ENCODE measurements at regions not wholly inside any gene's neighbourhood (a gene's known extent, or its start where the extent isn't known, plus 50 kb on each side); places are given as distances from the start of the nearest gene placed in this dataset.
"Not testable (repeated sequence)": the region's sequence is repeated elsewhere in the genome, so short reads cannot be mapped to it uniquely, and the experiment has no call there.

DNA sequence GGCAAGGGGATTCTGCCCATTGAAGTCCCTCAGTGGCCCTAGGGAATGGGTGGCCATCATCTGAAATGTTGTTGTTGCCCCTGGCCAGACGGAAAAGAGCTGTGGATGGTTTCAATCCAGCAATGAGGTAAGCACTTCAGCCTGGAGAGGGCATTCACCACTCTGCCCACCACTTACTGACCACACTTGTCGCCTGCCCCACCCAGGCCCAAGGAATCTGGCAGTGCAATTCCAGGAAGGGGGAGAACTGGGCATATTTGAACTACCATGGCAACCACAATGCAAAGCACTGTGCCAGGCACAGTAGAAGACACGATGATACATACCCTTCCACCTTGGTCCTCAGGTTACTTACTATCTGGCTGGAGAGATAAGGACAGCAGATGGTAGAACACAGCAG lies 161.6 kb downstream of the PDGFRA start:
- no peak overlapping the region for H3K4me3 ChIP-seq (ENCODE audit: low read depth, low read length)
- DNase-seq (ENCODE audit: extremely low spot score), result no peak
- 72% methylated on average over 3 of the region's 3 CpGs for WGBS
- H3K27ac ChIP-seq (ENCODE audit: low read depth), result no peak overlapping the region
- H3K4me1 ChIP-seq (ENCODE audit: insufficient read depth), result no peaks in the 10 kb centered on the region
- H3K36me3 ChIP-seq (ENCODE audit: insufficient read depth), result no peaks in the 10 kb centered on the region

DNA sequence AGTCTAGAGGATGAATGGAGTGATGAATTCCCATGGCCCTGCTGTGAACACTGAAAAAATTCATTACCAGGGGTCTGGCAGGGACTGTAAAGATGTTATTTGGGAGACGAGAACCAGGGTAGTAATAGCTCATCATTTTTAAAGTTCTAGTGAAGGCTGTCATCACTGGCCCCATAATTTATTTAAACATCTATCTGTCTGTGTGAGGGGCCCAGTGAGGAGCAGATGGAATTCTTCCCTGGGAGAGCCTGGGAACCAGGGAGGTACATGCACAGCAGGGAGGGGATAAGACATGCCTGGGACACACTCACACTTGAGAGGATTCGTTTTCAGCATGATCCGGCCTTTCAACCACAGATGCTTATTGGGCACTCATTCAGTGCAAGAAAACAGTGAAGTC lies 162.0 kb downstream of the PDGFRA start:
- H3K27ac ChIP-seq (ENCODE audit: low read depth), result no peak overlapping the region
- no peaks in the 10 kb centered on the region for H3K36me3 ChIP-seq (ENCODE audit: insufficient read depth)
- WGBS, result 13% methylated on average over 3 of the region's 3 CpGs
- no peak overlapping the region for H3K4me3 ChIP-seq (ENCODE audit: low read depth, low read length)
- DNase-seq (ENCODE audit: extremely low spot score), result no peak
- no peaks in the 10 kb centered on the region for H3K4me1 ChIP-seq (ENCODE audit: insufficient read depth)

DNA sequence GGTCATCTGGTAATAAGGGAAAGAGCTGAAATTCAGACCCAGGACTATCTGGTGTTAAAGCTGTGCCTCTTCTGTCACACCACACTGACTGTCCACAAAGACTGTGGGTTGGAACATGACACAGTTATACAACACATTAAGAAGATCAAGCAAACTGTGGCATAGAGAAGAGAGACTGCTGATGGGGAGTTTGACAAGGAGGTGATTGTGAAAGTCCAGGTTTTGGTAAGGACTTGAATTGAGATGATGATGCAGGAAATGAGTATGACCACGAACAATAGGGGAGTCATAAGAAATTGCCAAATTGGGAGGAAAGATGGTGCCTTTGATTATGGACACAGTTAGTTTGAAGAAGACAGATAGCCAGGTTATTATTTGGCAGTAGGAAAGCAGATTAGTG lies 163.4 kb downstream of the PDGFRA start:
- Histone ChIP-seq H3K4me1 (ENCODE audit: insufficient read depth) (no peaks in the 10 kb centered on the region), H3K36me3 (ENCODE audit: insufficient read depth) (no peaks in the 10 kb centered on the region), H3K4me3 (ENCODE audit: low read depth, low read length) (no peak overlapping the region), H3K27ac (ENCODE audit: low read depth) (no peak overlapping the region)
- WGBS, result 78% methylated on average over 1 of the region's 1 CpG
- no peak for DNase-seq (ENCODE audit: extremely low spot score)

DNA sequence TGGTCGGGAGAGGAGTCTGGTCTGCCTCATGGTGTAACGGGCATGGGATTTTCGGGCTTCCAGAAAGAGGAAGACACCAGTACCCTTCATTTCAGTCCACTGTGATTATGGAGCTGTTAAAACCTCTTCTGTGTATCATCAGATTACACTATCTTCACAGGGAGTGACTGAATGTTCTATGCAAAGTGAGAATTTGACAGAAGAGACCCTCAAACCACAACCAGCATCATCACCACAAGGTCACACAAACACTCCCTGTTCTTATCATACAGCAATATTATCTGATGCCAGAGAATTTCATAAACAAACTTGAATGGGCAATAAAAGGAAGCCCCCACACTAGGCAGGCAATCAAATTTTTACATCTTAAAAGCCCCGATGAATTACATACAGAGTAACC lies 164.2 kb downstream of the PDGFRA start:
- H3K4me1 ChIP-seq (ENCODE audit: insufficient read depth), result no peaks in the 10 kb centered on the region
- WGBS, result 61% methylated on average over 4 of the region's 4 CpGs
- no peaks in the 10 kb centered on the region for H3K36me3 ChIP-seq (ENCODE audit: insufficient read depth)
- H3K4me3 ChIP-seq (ENCODE audit: low read depth, low read length), result no peak overlapping the region
- DNase-seq (ENCODE audit: extremely low spot score), result no peak
- H3K27ac ChIP-seq (ENCODE audit: low read depth), result no peak overlapping the region

DNA sequence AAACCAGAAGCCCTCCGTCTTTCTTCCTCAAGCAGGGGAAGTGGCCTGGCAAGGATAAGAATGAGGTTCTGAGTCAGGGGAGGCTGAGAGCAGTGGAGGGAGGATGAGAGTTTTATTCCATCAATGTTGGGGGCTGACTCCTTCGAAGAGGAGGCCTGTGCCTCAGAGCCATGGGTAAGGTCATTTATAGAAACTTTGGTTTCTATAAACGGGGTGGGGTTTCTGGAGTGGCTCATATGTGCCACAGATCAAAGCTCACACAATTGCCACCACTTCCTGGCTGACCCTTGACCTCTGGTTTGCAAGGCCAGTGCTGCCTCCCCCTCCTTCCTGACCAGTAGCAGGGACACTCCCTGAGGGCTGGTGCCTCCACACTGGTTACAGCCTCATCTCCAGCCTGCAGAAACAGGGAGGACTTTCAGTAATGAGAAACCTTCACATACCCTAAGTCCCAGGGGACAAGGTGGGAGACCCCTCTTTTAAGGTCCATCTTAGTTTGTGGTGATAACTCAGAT lies 166.0 kb downstream of the PDGFRA start:
- H3K36me3 ChIP-seq (ENCODE audit: insufficient read depth), result no peaks in the 10 kb centered on the region
- no peak overlapping the region for H3K27ac ChIP-seq (ENCODE audit: low read depth)
- DNase-seq (ENCODE audit: extremely low spot score), result no peak
- 82% methylated on average over 3 of the region's 3 CpGs for whole genome bisulfite sequencing
- H3K4me3 ChIP-seq (ENCODE audit: low read depth, low read length), result no peak overlapping the region
- H3K4me1 ChIP-seq (ENCODE audit: insufficient read depth), result no peaks in the 10 kb centered on the region

DNA sequence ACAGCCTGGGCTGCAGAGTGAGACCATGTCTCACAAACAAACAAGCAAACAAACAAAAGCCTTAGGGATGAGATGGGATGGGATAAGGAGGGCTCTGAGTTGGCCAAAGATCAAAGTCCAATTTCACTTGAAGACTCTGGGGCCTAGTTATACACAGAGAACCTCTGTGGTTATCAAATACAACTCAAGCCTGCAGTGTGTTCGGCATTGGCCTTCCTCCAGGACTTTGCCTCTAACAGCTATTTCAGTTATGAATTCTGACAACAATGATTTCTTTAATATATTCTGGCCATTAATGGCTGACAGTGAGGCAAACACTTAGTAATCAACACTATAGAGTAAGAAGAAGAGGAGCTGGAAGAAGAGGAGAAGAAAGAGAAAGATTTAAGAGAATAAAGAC lies 171.1 kb downstream of the PDGFRA start:
- Histone ChIP-seq H3K27ac (ENCODE audit: low read depth) (no peak overlapping the region), H3K4me1 (ENCODE audit: insufficient read depth) (no peaks in the 10 kb centered on the region), H3K36me3 (ENCODE audit: insufficient read depth) (no peaks in the 10 kb centered on the region), H3K4me3 (ENCODE audit: low read depth, low read length) (no peak overlapping the region)
- no peak for DNase-seq (ENCODE audit: extremely low spot score)
- WGBS, result 77% methylated on average over 1 of the region's 1 CpG

DNA sequence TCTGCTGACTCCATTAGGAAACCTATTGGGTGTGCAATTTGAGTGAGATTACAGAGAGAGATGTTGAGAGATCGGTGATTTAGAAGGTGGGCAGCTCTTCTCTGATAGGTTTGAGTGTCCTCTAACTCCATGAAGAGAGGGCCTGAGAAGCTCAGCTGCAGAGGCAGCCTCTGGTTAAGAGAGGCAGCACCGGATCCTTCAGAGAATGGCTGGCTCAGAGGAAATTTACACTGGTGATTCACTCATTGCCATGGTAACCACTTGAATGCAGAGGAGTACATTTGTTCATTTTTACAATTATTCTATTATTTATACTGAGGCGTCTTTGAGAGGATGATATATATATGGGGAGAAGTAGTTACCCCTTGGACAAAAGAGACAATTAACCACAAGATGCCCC lies 171.7 kb downstream of the PDGFRA start:
- H3K27ac ChIP-seq (ENCODE audit: low read depth), result no peak overlapping the region
- WGBS, result 50% methylated on average over 3 of the region's 3 CpGs
- no peak overlapping the region for H3K4me3 ChIP-seq (ENCODE audit: low read depth, low read length)
- no peaks in the 10 kb centered on the region for H3K4me1 ChIP-seq (ENCODE audit: insufficient read depth)
- H3K36me3 ChIP-seq (ENCODE audit: insufficient read depth), result no peaks in the 10 kb centered on the region
- DNase-seq (ENCODE audit: extremely low spot score), result no peak

DNA sequence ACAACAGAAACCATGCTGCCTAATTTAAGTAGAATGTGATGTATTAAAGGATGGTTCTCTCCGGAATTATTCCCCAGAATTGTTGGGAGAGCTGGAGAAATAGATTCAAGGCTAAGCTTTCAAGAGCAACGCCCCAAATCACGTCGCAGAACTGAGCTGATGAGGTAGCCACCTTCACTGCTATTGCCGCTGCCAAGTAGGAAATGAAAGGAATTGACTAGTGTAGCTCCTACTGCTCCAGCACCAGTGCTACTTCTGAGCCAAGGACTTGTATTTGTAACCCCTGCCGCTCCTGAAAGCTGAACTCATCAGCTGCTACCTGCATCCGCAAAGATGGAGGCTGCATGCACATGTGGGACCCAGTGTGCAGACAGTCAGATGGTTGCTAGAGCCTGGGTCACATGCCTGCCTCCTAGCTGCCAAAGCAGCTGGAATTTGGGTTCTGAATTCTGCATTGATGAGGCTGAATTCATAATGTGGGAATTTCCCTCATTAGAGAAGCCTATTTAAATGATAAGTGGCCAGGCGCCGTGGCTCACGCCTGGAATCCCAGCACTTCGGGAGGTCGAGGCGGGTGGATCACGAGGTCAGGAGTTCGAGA lies 173.9 kb downstream of the PDGFRA start:
- H3K36me3 ChIP-seq (ENCODE audit: insufficient read depth), result no peaks in the 10 kb centered on the region
- H3K4me1 ChIP-seq (ENCODE audit: insufficient read depth), result no peaks in the 10 kb centered on the region
- no peak overlapping the region for H3K27ac ChIP-seq (ENCODE audit: low read depth)
- WGBS, result 79% methylated on average over 15 of the region's 15 CpGs
- DNase-seq (ENCODE audit: extremely low spot score), result no peak
- no peak overlapping the region for H3K4me3 ChIP-seq (ENCODE audit: low read depth, low read length)

DNA sequence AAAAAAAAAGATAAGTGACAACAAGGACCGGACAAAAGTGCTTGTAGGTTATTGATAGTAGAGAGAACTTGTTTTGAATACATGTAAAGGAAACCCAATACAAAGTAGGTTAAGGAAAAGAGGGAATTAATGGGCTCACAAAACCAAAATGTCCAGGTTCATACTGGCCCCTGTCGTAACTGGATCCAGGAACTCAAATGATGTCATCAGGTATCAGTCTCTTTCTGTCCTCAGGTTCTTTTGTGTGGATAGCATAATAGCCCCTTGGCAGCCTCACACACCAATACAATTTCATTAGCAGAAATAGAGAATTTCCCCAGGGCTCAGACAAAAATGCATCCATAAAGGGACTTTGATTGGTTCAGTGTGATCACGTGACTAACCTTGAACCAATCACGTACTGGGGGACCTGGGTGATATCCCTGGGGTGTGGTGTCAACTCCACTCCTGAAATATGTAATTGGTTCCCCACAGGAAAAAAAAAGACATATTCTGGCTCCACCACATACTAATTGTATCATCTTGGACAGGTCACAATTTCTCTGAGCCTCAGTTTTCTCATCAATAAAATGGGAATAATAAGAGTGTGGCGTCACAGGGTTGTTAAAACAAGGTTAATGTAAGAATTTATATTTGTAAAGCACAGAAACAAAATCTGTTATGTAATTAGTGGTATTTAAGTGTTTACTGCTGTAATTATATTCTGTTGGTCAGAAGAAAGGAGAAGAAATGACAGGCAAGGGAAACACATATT lies 174.8 kb downstream of the PDGFRA start:
- no peak for DNase-seq (ENCODE audit: extremely low spot score)
- Histone ChIP-seq H3K36me3 (ENCODE audit: insufficient read depth) (no peaks in the 10 kb centered on the region), H3K4me1 (ENCODE audit: insufficient read depth) (no peaks in the 10 kb centered on the region), H3K27ac (ENCODE audit: low read depth) (no peak overlapping the region), H3K4me3 (ENCODE audit: low read depth, low read length) (no peak overlapping the region)
- WGBS, result 93% methylated on average over 5 of the region's 5 CpGs

DNA sequence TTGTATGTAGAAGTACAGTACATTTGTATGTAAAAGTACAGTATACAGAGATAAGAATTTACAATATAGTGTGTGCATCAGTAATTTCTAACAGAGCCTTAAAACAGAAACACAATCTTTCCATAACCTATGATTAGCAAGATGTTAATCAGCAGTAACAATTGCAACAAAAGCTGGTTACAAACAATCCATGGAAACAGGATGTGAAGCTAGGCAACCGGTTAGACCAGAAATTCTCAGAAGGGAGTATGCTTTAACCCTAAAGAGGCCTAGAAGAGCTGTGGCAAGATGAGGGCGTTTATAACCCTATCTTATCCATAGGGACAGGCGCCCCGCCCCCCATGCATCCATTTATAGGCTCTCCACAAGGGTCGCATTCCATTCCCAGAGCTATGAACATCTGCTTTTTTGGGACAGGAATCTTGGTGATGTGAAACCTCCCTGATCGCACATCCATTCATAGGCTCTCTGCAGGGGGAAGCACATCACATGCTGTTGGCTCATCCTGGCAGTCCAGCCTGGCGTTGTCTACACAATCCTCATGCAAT lies 180.3 kb downstream of the PDGFRA start:
- not testable (repeated sequence) for H3K4me1 ChIP-seq (ENCODE audit: insufficient read depth); H3K4me3 ChIP-seq (ENCODE audit: low read depth, low read length); H3K27ac ChIP-seq (ENCODE audit: low read depth); DNase-seq (ENCODE audit: extremely low spot score); H3K36me3 ChIP-seq (ENCODE audit: insufficient read depth)
- WGBS, result 73% methylated on average over 7 of the region's 7 CpGs

DNA sequence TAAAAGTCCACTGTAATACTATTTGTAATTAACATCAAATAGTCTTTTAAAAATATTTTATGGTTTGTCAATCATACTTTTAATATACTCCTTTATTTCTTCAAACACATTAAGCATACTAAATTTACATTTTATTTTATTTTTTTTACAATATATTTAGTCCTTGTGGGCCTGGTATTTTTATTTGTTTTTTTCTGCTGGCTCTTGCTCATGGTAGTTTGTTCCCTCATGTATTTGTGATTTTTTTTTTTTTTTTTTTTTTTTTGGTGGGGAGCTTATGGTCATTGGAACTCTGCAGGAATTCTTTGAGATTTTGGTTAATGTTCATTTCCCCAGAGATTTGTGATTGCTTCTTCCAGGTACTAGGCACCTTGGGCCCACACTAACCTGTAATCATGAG lies 185.5 kb downstream of the PDGFRA start:
- no peak overlapping the region for H3K4me3 ChIP-seq (ENCODE audit: low read depth, low read length)
- no peak for DNase-seq (ENCODE audit: extremely low spot score)
- H3K36me3 ChIP-seq (ENCODE audit: insufficient read depth), result no peaks in the 10 kb centered on the region
- no peaks in the 10 kb centered on the region for H3K4me1 ChIP-seq (ENCODE audit: insufficient read depth)
- no peak overlapping the region for H3K27ac ChIP-seq (ENCODE audit: low read depth)

DNA sequence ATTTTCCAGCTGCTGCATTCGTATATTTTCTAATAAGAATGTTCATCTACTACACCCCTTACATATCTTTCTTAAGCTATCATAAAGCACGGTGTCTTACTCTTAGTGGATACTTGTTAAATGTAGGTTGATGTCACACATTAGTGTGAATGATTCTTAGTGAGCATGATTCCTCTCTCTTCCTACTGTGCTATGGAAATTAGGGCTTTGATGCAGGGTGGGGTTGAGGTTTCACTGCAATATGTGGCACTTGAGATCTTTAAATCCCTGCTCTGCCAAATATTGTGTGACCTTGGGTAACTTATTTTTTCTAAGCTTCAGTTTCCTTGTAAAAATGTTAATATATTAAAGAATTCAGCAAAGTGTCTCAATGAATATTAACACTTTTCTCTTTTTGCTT lies 188.4 kb downstream of the PDGFRA start:
- WGBS, result 54% methylated on average over 2 of the region's 2 CpGs

DNA sequence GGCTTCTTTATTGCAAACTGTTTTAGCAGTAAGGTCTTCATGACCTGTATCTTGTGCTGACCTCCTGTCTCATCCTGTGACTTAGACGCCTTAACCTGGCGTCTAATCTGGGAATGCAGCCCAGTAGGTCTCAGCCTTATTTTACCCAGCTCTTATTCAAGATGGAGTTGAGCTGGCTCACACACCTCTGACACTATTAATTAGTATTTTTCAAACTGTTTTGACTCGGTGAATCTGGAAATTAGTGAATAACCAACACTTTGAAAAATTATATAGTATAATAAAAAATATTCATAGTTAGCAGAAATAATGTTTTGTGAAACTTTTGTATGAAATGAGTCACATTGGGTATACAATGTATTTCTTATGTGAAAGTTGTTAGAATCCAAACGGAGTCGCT lies 189.4 kb downstream of the PDGFRA start:
- H3K4me1 ChIP-seq (ENCODE audit: insufficient read depth), result no peaks in the 10 kb centered on the region
- H3K36me3 ChIP-seq (ENCODE audit: insufficient read depth), result no peaks in the 10 kb centered on the region
- 95% methylated on average over 5 of the region's 5 CpGs for WGBS
- no peak for DNase-seq (ENCODE audit: extremely low spot score)
- no peak overlapping the region for H3K27ac ChIP-seq (ENCODE audit: low read depth)
- H3K4me3 ChIP-seq (ENCODE audit: low read depth, low read length), result no peak overlapping the region

More for the DNA sequence above, 188.4 kb downstream of the PDGFRA start:
- Histone ChIP-seq H3K4me3 (ENCODE audit: low read depth, low read length) (no peak overlapping the region), H3K27ac (ENCODE audit: low read depth) (no peak overlapping the region), H3K36me3 (ENCODE audit: insufficient read depth) (no peaks in the 10 kb centered on the region), H3K4me1 (ENCODE audit: insufficient read depth) (no peaks in the 10 kb centered on the region)
- no peak for DNase-seq (ENCODE audit: extremely low spot score)

DNA sequence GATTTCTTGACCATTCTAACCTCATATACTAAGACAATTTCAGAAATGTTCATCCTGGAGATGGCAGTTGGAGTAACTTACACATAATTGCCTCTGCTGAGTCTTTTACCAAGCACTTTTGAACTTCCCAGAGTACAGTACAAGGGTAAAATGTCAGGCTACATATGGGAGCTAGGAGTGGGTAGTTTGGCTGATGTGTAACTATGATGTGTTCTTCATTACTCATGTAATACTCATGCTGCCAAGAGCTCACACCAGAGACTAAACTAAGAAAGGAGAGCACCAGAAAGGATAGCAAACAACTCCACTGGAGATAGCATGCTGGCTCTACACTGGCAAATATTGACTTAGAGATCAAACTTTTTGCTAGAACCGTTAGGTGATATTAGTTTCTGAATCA lies 194.0 kb downstream of the PDGFRA start:
- 91% methylated on average over 1 of the region's 1 CpG for WGBS
- DNase-seq (ENCODE audit: extremely low spot score), result no peak
- H3K36me3 ChIP-seq (ENCODE audit: insufficient read depth), result no peaks in the 10 kb centered on the region
- no peak overlapping the region for H3K27ac ChIP-seq (ENCODE audit: low read depth)
- no peak overlapping the region for H3K4me3 ChIP-seq (ENCODE audit: low read depth, low read length)
- H3K4me1 ChIP-seq (ENCODE audit: insufficient read depth), result no peaks in the 10 kb centered on the region
